MM.1S (cell line): ENCODE measurements at regions not wholly inside any gene's neighbourhood (a gene's known extent, or its start where the extent isn't known, plus 50 kb on each side); places are given as distances from the start of the nearest gene placed in this dataset.

Experiments
- EZH2 ChIP-seq: fragments of 300-600 bp; sonication (generic); optimal IDR thresholded peaks from 2 replicates; pipeline ENCODE3; 2017; ENCODE audit warnings: low read depth, mild to moderate bottlenecking, antibody characterized with exemption, low read length, mixed read lengths
- TF ChIP-seq, protein P1 (sequence below): fragments of 300-600 bp; sonication (generic); IDR thresholded peaks from 2 replicates; pipeline ENCODE4 v1.5.1; 2016; ENCODE audit warnings: antibody characterized with exemption, low read length, mixed read lengths

DNA sequence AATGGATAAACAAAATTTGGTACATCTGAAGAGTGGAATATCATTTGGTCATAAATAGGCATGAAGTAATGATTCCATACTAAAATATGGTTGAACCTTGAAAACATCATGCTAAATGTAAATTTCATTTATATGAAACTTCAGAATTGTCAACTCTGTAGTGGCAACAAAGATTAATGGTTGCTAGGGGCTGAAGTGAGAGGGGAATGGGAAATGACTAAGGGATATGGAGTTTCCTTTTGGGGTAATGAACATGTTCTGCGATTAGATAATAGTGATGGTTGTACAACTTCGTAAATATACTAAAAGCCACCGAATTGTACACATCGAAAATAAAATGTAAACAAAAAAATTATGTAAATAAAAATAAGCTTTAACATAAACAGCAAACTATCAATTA, 384.1 kb upstream of the STEAP1 start:
- TF ChIP-seq, protein P1, sequence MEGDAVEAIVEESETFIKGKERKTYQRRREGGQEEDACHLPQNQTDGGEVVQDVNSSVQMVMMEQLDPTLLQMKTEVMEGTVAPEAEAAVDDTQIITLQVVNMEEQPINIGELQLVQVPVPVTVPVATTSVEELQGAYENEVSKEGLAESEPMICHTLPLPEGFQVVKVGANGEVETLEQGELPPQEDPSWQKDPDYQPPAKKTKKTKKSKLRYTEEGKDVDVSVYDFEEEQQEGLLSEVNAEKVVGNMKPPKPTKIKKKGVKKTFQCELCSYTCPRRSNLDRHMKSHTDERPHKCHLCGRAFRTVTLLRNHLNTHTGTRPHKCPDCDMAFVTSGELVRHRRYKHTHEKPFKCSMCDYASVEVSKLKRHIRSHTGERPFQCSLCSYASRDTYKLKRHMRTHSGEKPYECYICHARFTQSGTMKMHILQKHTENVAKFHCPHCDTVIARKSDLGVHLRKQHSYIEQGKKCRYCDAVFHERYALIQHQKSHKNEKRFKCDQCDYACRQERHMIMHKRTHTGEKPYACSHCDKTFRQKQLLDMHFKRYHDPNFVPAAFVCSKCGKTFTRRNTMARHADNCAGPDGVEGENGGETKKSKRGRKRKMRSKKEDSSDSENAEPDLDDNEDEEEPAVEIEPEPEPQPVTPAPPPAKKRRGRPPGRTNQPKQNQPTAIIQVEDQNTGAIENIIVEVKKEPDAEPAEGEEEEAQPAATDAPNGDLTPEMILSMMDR = no peak
- TF ChIP-seq EZH2 = no peak
